ENCODE measurements at regions not wholly inside any gene's neighbourhood (a gene's known extent, or its start where the extent isn't known, plus 50 kb on each side); places are given as distances from the start of the nearest gene placed in this dataset.

GRCh38 chr11:122285070-122285988, 169.3 kb upstream of the BLID start:
- TF ChIP-seq, protein P1, sequence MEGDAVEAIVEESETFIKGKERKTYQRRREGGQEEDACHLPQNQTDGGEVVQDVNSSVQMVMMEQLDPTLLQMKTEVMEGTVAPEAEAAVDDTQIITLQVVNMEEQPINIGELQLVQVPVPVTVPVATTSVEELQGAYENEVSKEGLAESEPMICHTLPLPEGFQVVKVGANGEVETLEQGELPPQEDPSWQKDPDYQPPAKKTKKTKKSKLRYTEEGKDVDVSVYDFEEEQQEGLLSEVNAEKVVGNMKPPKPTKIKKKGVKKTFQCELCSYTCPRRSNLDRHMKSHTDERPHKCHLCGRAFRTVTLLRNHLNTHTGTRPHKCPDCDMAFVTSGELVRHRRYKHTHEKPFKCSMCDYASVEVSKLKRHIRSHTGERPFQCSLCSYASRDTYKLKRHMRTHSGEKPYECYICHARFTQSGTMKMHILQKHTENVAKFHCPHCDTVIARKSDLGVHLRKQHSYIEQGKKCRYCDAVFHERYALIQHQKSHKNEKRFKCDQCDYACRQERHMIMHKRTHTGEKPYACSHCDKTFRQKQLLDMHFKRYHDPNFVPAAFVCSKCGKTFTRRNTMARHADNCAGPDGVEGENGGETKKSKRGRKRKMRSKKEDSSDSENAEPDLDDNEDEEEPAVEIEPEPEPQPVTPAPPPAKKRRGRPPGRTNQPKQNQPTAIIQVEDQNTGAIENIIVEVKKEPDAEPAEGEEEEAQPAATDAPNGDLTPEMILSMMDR (IDR thresholded peaks at IDR 0.05) = no peak
- TF ChIP-seq POLR2A (IDR thresholded peaks at IDR 0.05) (no peak), EP300 (IDR thresholded peaks at IDR 0.05) (no peak)

Measured in ovary (tissue), 3 donors.